Central memory CD8-positive, alpha-beta T cell (primary cell): ENCODE measurements at regions not wholly inside any gene's neighbourhood (a gene's known extent, or its start where the extent isn't known, plus 50 kb on each side); places are given as distances from the start of the nearest gene placed in this dataset.

Source experiments
- ATAC-seq: fragments of 150-1000 bp; cut with Tn5 transposase; replicated peaks from 2 replicates; pipeline ENCODE4 v1.10.0; 2022; ENCODE audit warnings: mild to moderate bottlenecking, moderate FRiP score, moderate number of reproducible peaks; ENCODE audit not compliant: poor library complexity, severe bottlenecking; ENCODE audit errors: extremely low read depth
- DNase-seq, 2 donors: peaks; one replicate each; pipeline ENCODE4 v3.0.0; 2021; ENCODE audit warnings: low spot score in 2 of 2
- H3K27ac Mint-ChIP-seq: one replicate; pipeline ENCODE4 v1.8.0; 2022; ENCODE audit warnings: low read depth, mild to moderate bottlenecking, moderate library complexity, mixed read lengths
- H3K27me3 Mint-ChIP-seq: one replicate; pipeline ENCODE4 v1.8.0; 2022; ENCODE audit warnings: mixed read lengths
- H3K36me3 Mint-ChIP-seq: one replicate; pipeline ENCODE4 v1.8.0; 2022; ENCODE audit warnings: mild to moderate bottlenecking, moderate library complexity, mixed read lengths; ENCODE audit not compliant: insufficient read depth
- H3K4me1 Mint-ChIP-seq: one replicate; pipeline ENCODE4 v1.8.0; 2022; ENCODE audit warnings: mixed read lengths
- H3K4me3 Mint-ChIP-seq: one replicate; pipeline ENCODE4 v1.8.0; 2022; ENCODE audit warnings: mild to moderate bottlenecking, moderate library complexity, mixed read lengths
- H3K9me3 Mint-ChIP-seq: one replicate; pipeline ENCODE4 v1.8.0; 2022; ENCODE audit warnings: mixed read lengths

DNA sequence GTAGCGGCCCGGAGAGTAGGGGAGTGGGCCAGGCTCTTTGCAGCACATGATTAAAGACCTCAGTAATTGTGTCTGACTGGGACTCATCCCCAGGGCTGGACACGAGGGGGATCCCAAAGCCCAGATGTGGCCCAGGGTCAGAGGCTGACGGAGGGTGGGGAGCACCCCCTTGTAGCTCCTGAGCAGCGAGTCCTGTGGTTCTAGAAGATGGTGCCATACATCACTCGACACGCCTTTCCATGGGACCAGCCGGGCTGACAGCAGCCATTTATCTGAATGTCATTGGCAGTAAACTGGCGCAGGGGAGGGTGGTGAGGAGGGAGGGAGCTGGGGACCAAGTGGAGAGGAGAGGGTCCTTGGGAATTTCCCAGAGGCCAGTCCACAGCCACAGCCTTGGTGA is 65.1 kb upstream of the FAM222A start:
- DNase-seq (no peak), ATAC-seq (no peak)
- Mint-ChIP-seq H3K4me1 (no peaks in the 10 kb centered on the region), H3K27ac (no peak overlapping the region), H3K9me3 (no peaks in the 10 kb centered on the region), H3K4me3 (no peak overlapping the region), H3K27me3 (peaks cover 46% of the 10 kb centered on the region), H3K36me3 (peaks cover 2% of the 10 kb centered on the region)

DNA sequence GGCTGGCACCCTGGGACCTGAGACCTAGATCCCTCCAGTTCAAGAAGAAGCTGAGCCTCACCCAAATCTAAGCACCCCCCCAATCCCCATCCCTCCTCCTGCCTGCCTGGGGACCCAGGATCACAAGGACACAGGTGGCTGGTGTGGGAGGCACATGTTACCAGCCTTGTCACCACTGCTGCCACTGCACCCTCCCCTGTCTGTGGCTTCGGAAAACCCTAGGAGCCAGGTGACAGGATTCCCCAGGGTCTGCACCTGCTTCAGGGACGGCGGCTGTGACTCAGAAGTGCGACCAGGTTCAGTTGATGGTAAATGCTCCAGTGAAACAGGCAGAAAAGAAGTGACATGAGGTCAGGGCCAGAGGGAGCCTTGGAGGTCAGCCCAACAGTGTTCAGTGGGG is 62.8 kb upstream of the FAM222A start:
- no peak overlapping the region for H3K4me3 Mint-ChIP-seq
- no peak for ATAC-seq
- DNase-seq = no peak

DNA sequence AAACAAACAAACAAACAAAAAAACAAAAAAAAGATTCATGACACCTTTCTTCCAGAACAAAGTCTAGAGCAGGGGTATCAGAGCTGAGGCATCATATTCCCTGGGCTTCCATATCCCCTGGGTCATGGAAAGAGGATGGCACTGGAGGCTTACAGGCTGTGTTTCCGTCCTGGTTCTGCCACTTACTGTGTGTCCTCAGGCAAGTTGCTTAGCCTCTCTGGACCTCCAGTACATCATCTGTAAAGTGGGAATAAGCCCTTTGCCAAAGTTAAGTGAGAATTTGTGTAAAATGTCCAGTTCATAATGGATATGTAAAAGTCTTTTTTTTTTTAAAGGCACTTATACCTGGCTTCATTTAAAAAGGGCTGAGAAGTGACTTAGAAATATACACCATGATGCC is 62.0 kb upstream of the FAM222A start:
- no peak for ATAC-seq
- no peak overlapping the region for H3K4me3 Mint-ChIP-seq

More for the DNA sequence above, 62.8 kb upstream of the FAM222A start:
- H3K27me3 Mint-ChIP-seq = peaks cover 56% of the 10 kb centered on the region
- H3K36me3 Mint-ChIP-seq = peaks cover 2% of the 10 kb centered on the region
- H3K27ac Mint-ChIP-seq = no peak overlapping the region
- H3K4me1 Mint-ChIP-seq = no peaks in the 10 kb centered on the region
- no peaks in the 10 kb centered on the region for H3K9me3 Mint-ChIP-seq

DNA sequence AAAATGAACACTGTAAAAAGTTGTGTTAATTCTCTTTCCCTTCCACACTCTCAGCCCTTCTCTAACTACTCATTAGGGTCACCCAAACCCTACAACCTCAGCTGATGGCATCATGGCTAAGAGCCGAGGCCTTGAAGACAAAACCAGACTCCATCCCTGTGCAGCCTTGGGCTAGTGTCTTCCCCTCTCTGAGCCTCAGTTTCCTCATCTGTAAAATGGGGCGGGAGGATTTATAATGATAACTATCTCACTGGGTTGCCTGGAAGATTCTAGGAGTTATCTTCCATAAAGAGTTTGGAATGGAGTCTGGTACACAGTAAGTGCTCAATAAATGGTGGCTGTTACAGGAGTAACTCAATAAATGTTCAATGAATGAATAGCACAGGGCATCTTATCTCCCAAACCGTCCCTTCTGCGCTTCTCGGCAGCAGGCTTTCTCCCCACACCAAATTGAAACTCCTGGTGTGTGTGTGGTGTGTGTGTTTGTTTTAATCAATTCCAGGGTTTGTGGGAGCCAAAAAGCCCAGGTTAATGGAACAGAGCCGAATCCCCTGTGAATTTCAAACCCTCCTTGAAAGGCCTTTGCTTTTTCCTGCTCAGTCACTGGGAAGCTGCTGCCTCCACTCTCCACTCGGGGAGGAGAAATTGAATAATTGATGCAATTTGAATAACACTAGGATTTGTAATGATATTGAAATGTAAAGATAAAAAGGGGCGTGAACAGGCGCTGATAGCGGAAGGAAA is 61.2 kb upstream of the FAM222A start:
- no peak overlapping the region for H3K4me3 Mint-ChIP-seq
- no peaks in the 10 kb centered on the region for H3K4me1 Mint-ChIP-seq
- H3K9me3 Mint-ChIP-seq = no peaks in the 10 kb centered on the region
- peaks cover 56% of the 10 kb centered on the region for H3K27me3 Mint-ChIP-seq
- H3K27ac Mint-ChIP-seq = no peak overlapping the region
- DNase-seq = no peak
- peaks cover 2% of the 10 kb centered on the region for H3K36me3 Mint-ChIP-seq
- ATAC-seq = no peak

More for the DNA sequence above, 62.0 kb upstream of the FAM222A start:
- H3K9me3 Mint-ChIP-seq = no peaks in the 10 kb centered on the region
- DNase-seq = no peak
- peaks cover 56% of the 10 kb centered on the region for H3K27me3 Mint-ChIP-seq
- H3K36me3 Mint-ChIP-seq = peaks cover 2% of the 10 kb centered on the region
- no peak overlapping the region for H3K27ac Mint-ChIP-seq
- H3K4me1 Mint-ChIP-seq = no peaks in the 10 kb centered on the region

DNA sequence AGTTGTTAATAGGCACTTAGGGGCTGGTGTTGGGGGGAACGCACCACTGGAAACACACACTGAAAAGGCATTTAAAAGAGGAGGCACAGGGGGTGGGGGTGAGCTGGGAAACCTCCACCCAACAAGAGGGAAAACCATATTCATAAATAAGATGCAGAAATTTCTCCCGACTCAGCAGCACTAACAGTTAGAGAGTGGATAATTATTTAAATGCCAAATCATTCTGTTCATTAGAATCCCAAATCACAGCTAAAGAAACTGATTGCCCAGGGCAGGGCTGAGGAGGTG is 60.7 kb upstream of the FAM222A start:
- Mint-ChIP-seq H3K4me1 (no peaks in the 10 kb centered on the region), H3K36me3 (peaks cover 2% of the 10 kb centered on the region), H3K27me3 (peaks cover 56% of the 10 kb centered on the region), H3K9me3 (no peaks in the 10 kb centered on the region), H3K27ac (no peak overlapping the region), H3K4me3 (no peak overlapping the region)
- DNase-seq (no peak), ATAC-seq (no peak)

DNA sequence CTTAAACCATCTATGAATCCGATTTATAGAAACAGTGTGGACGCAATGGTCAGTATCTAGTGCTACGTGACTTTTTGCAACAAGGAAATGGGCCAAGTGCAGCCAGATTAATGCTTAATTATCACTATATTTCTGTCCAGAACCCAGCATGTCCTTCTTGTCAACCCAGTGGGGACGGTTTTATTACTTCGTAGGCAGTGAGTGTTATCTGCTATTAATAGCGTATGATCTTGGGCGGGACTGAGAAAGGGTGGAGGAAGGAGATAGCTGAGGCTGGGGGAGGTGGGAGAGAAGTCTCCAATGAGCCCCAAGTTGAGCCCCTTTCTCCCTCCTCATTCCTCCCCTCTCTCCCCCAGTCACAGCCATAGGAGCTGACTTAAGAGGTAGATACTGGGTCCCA is 59.7 kb upstream of the FAM222A start:
- DNase-seq (no peak), ATAC-seq (no peak)
- no peak overlapping the region for H3K27ac Mint-ChIP-seq
- H3K27me3 Mint-ChIP-seq = peaks cover 56% of the 10 kb centered on the region
- no peaks in the 10 kb centered on the region for H3K4me1 Mint-ChIP-seq
- H3K9me3 Mint-ChIP-seq = no peaks in the 10 kb centered on the region
- no peaks in the 10 kb centered on the region for H3K36me3 Mint-ChIP-seq
- H3K4me3 Mint-ChIP-seq = no peak overlapping the region

DNA sequence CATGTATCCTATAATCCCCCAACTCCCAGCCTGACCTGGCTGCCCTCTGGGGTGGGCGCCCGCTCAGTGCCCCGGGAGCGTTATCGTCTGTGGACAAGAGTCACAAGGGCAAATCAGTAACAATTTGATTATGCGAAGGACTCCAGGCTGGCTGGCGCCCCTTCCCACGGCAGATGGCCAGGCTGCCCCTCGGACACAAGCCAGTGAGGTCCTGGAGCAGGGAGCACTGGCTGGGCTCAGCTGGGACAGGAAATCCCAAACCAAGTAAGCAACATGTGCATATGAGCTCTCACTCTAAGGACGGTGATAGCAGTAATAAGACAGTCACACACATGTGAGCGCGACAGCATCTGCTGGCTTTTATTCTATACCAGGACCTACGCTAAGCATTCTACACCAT is 59.3 kb upstream of the FAM222A start:
- H3K27ac Mint-ChIP-seq = no peak overlapping the region
- peaks cover 52% of the 10 kb centered on the region for H3K27me3 Mint-ChIP-seq

DNA sequence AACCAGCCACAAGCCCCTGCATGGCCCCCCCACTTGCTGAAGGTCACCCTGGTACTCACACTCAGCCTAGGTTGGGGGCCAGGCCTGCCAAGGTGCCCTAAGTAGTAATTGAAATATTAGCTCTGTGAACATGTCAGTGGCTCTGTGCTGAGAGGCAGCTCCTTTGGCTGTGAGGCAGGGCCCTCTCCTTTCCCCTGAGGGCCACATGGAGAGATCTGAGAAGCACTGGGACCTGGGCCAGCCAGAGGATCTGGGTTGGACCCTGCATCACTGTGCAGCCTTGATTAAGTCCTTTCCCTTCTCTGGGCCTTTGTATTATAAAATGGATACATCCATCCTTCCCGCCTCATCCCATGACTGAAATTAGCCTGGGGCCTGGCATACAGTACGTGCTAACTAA is 58.0 kb upstream of the FAM222A start:
- no peak for ATAC-seq
- Mint-ChIP-seq H3K4me1 (no peaks in the 10 kb centered on the region), H3K27ac (no peak overlapping the region), H3K9me3 (no peaks in the 10 kb centered on the region), H3K36me3 (no peaks in the 10 kb centered on the region), H3K4me3 (no peak overlapping the region), H3K27me3 (peaks cover 39% of the 10 kb centered on the region)
- DNase-seq = no peak

More for the DNA sequence above, 59.3 kb upstream of the FAM222A start:
- Mint-ChIP-seq H3K9me3 (no peaks in the 10 kb centered on the region), H3K36me3 (no peaks in the 10 kb centered on the region), H3K4me3 (no peak overlapping the region), H3K4me1 (no peaks in the 10 kb centered on the region)
- no peak for DNase-seq
- no peak for ATAC-seq

DNA sequence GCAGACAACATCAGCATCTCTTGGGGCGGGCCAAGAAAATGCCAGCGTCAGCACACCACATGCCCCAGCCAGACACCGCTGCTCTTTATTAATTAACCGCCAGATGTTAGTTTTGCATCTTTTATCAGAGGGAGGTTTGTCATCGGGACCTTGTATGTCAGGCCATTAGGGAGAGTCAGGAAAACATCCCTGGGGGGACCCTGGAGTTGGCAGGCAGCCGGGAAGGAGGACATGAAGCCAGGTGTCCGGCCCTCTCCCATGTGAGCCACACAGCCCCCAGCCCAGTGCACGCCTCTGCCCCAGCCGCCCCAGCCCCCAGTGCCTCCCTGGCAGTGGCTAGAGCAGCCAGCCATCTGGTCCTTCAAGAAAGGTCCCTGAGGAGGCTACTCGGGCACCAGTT is 56.9 kb upstream of the FAM222A start:
- Mint-ChIP-seq H3K27ac (no peak overlapping the region), H3K4me3 (no peak overlapping the region), H3K27me3 (peaks cover 28% of the 10 kb centered on the region), H3K9me3 (no peaks in the 10 kb centered on the region), H3K4me1 (no peaks in the 10 kb centered on the region), H3K36me3 (no peaks in the 10 kb centered on the region)
- no peak for DNase-seq
- no peak for ATAC-seq

DNA sequence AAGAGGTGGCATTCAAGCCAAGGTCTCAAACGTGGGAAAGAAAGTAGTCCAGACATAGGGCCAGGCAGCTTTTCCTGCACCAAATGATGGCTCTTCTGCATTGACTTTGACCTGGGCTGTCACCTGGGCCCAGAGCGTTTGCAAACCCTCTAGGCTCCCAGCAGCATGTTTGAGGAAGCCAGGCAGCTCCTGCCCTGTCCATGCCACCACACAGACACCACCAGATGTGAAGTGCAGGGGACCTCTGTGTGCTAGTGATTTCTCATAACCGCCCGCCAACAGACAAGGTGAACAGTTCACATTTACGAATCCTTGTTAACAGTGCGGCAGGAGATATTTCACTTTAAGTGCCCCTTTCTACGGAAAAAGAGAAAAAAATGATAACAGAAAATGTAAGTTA is 49.8 kb upstream of the FAM222A start:
- no peak overlapping the region for H3K27ac Mint-ChIP-seq
- peaks cover 15% of the 10 kb centered on the region for H3K27me3 Mint-ChIP-seq
- ATAC-seq = no peak
- H3K9me3 Mint-ChIP-seq = no peaks in the 10 kb centered on the region
- no peak overlapping the region for H3K4me3 Mint-ChIP-seq
- no peaks in the 10 kb centered on the region for H3K4me1 Mint-ChIP-seq
- no peaks in the 10 kb centered on the region for H3K36me3 Mint-ChIP-seq
- no peak for DNase-seq
